ENCODE measurements at regions not wholly inside any gene's neighbourhood (a gene's known extent, or its start where the extent isn't known, plus 50 kb on each side); places are given as distances from the start of the nearest gene placed in this dataset.

- DNase-seq, result no peak
These were observed 651.1 kb downstream of the CCDC171 start for GRCh38 chr9:16203729-16204573.

GRCh38 chr9:16205455-16205854 lies 652.6 kb downstream of the CCDC171 start:
- DNase-seq, result no peak

GRCh38 chr9:16206518-16206917 lies 653.7 kb downstream of the CCDC171 start:
- no peak for DNase-seq

GRCh38 chr9:16207161-16207560 lies 654.3 kb downstream of the CCDC171 start:
- peak; percentile 42 for DNase-seq

GRCh38 chr9:16210440-16210839 lies 657.6 kb downstream of the CCDC171 start:
- no peak for DNase-seq

- DNase-seq, result no peak
These were observed 658.5 kb downstream of the BNC2 start for GRCh38 chr9:16211946-16212345.

GRCh38 chr9:16213781-16214515 lies 656.5 kb downstream of the BNC2 start:
- DNase-seq, result no peak

GRCh38 chr9:16214677-16215352 lies 655.7 kb downstream of the BNC2 start:
- DNase-seq, result no peak

- no peak for DNase-seq
These were observed 655.2 kb downstream of the BNC2 start for GRCh38 chr9:16215353-16215680.

- no peak for DNase-seq
These were observed 652.3 kb downstream of the BNC2 start for GRCh38 chr9:16217943-16218701.

GRCh38 chr9:16221366-16221765 lies 649.1 kb downstream of the BNC2 start:
- no peak for DNase-seq

GRCh38 chr9:16221822-16222547 lies 648.5 kb downstream of the BNC2 start:
- DNase-seq, result no peak

- no peak for DNase-seq
These were observed 647.2 kb downstream of the BNC2 start for GRCh38 chr9:16223074-16223871.

GRCh38 chr9:16230731-16231130 lies 639.7 kb downstream of the BNC2 start:
- no peak for DNase-seq

GRCh38 chr9:16236311-16236710 lies 634.2 kb downstream of the BNC2 start:
- DNase-seq, result no peak

- no peak for DNase-seq
These were observed 633.6 kb downstream of the BNC2 start for GRCh38 chr9:16236882-16237281.

- DNase-seq, result no peak
These were observed 631.8 kb downstream of the BNC2 start for GRCh38 chr9:16238623-16239138.

- DNase-seq, result no peak
These were observed 629.2 kb downstream of the BNC2 start for GRCh38 chr9:16241231-16241630.

GRCh38 chr9:16243798-16244197 lies 626.7 kb downstream of the BNC2 start:
- DNase-seq, result no peak

GRCh38 chr9:16245756-16246440 lies 624.6 kb downstream of the BNC2 start:
- no peak for DNase-seq

- no peak for DNase-seq
These were observed 623.7 kb downstream of the BNC2 start for GRCh38 chr9:16246785-16247184.

Data from stimulated activated CD8-positive, alpha-beta memory T cell treated with anti-CD3 and anti-CD28 coated beads, Interleukin-4, amount 100 ng/mL, for 48 hours (primary cell).